Neuronal stem cell (in vitro differentiated cells): ENCODE measurements at regions not wholly inside any gene's neighbourhood (a gene's known extent, or its start where the extent isn't known, plus 50 kb on each side); places are given as distances from the start of the nearest gene placed in this dataset.

ENCODE experiments used
- DNase-seq: peaks from one replicate; pipeline ENCODE4 v3.0.0-alpha.2; 2013; ENCODE audit warnings: low spot score
- H2AFZ ChIP-seq: one replicate; pipeline ENCODE4 v1.6.1; 2013; ENCODE audit warnings: mild to moderate bottlenecking, low read length, inconsistent platforms
- H2AK5ac ChIP-seq: 2 replicates; pipeline ENCODE4 v1.6.1; 2013; ENCODE audit warnings: low read depth, mild to moderate bottlenecking, inconsistent platforms, low read length, moderate library complexity, mixed read lengths
- H2BK120ac ChIP-seq: 2 replicates; pipeline ENCODE4 v1.6.1; 2013; ENCODE audit warnings: low read depth, mild to moderate bottlenecking, inconsistent platforms, low read length, moderate library complexity, mixed read lengths
- H2BK12ac ChIP-seq: one replicate; pipeline ENCODE4 v1.6.1; 2013; ENCODE audit warnings: low read length, inconsistent platforms
- H2BK15ac ChIP-seq: 2 replicates; pipeline ENCODE4 v1.6.1; 2013; ENCODE audit warnings: mild to moderate bottlenecking, low read length, inconsistent platforms, mixed read lengths
- H2BK5ac ChIP-seq: one replicate; pipeline ENCODE4 v1.6.1; 2013; ENCODE audit warnings: inconsistent platforms, mild to moderate bottlenecking, low read length, moderate library complexity
- H3K14ac ChIP-seq: one replicate; pipeline ENCODE4 v1.6.1; 2013; ENCODE audit warnings: low read length, inconsistent platforms
- H3K18ac ChIP-seq: 2 replicates; pipeline ENCODE4 v1.6.1; 2013; ENCODE audit warnings: low read length, inconsistent platforms
- H3K23ac ChIP-seq: 2 replicates; pipeline ENCODE4 v1.6.1; 2013; ENCODE audit warnings: low read depth, mild to moderate bottlenecking, mixed read lengths, low read length, inconsistent platforms; ENCODE audit not compliant: poor library complexity
- H3K27ac ChIP-seq: replicated peaks from 3 replicates; pipeline ENCODE4 v1.5.1; 2013; ENCODE audit warnings: low read length, inconsistent platforms
- H3K27me3 ChIP-seq, 3 experiments: 2 replicates each; pipeline ENCODE4 v1.6.1; 2013; ENCODE audit warnings: low read length in 3 of 3, mild to moderate bottlenecking in 2 of 3, inconsistent platforms in 1 of 3, low read depth in 1 of 3, mixed read lengths in 1 of 3, moderate library complexity in 1 of 3; ENCODE audit not compliant: control insufficient read depth in 3 of 3, insufficient read depth in 3 of 3
- H3K36me3 ChIP-seq, 2 donors: replicated peaks in 1 of 2; 2 replicates each; pipeline ENCODE4 v1.6.1; 2013; ENCODE audit warnings: low read length in 2 of 2; ENCODE audit not compliant: control insufficient read depth in 2 of 2, insufficient read depth in 2 of 2
- H3K4ac ChIP-seq: 2 replicates; pipeline ENCODE4 v1.6.1; 2013; ENCODE audit warnings: inconsistent platforms, mild to moderate bottlenecking, low read length, moderate library complexity
- H3K4me1 ChIP-seq, 2 donors: 1 replicate in 1 of 2; 2 replicates in 1 of 2; pipeline ENCODE4 v1.6.1; 2013; ENCODE audit warnings: low read length in 2 of 2, low read depth in 1 of 2; ENCODE audit not compliant: control insufficient read depth in 2 of 2, insufficient read depth in 1 of 2
- H3K4me2 ChIP-seq: one replicate; pipeline ENCODE4 v1.6.1; 2013; ENCODE audit warnings: mild to moderate bottlenecking, low read length, inconsistent platforms; ENCODE audit not compliant: insufficient read depth, poor library complexity, severe bottlenecking
- H3K4me3 ChIP-seq, 2 donors: 2 replicates each; pipeline ENCODE4 v1.5.1; 2013; ENCODE audit warnings: low read length in 2 of 2, mild to moderate bottlenecking in 2 of 2, inconsistent platforms in 1 of 2, moderate library complexity in 1 of 2
- H3K79me1 ChIP-seq: one replicate; pipeline ENCODE4 v1.6.1; 2013; ENCODE audit warnings: low read depth, mild to moderate bottlenecking, inconsistent platforms, low read length, moderate library complexity
- H3K9ac ChIP-seq: one replicate; pipeline ENCODE4 v1.6.1; 2013; ENCODE audit warnings: mild to moderate bottlenecking, low read depth, low read length, inconsistent platforms; ENCODE audit not compliant: poor library complexity
- H3K9me3 ChIP-seq, 2 donors: replicated peaks in 1 of 2; 2 replicates each; pipeline versions ENCODE3 to v1.6.1; 2013; ENCODE audit warnings: low read length in 2 of 2, mild to moderate bottlenecking in 2 of 2, inconsistent platforms in 1 of 2, low read depth in 1 of 2, mixed read lengths in 1 of 2, moderate library complexity in 1 of 2; ENCODE audit not compliant: control insufficient read depth in 2 of 2, insufficient read depth in 1 of 2
- H4K8ac ChIP-seq: one replicate; pipeline ENCODE4 v1.6.1; 2013; ENCODE audit warnings: low read depth, mild to moderate bottlenecking, inconsistent platforms, low read length, moderate library complexity
- H4K91ac ChIP-seq: one replicate; pipeline ENCODE4 v1.6.1; 2013; ENCODE audit warnings: low read length, low read depth, mild to moderate bottlenecking, inconsistent platforms; ENCODE audit not compliant: poor library complexity
- WGBS, 2 donors: extraction: QIAGEN DNeasy Blood & Tissue Kit; methylation state at CpG; one replicate each; pipeline ENCODE4 v1.1.7; 2013; ENCODE audit warnings: missing lambda C conversion rate in 2 of 2, mixed read lengths in 1 of 2; ENCODE audit not compliant: insufficient read length in 2 of 2, insufficient replicate concordance in 1 of 2; ENCODE audit errors: extremely low coverage in 2 of 2; 5-methylcytosine and 5-hydroxymethylcytosine counted together

DNA sequence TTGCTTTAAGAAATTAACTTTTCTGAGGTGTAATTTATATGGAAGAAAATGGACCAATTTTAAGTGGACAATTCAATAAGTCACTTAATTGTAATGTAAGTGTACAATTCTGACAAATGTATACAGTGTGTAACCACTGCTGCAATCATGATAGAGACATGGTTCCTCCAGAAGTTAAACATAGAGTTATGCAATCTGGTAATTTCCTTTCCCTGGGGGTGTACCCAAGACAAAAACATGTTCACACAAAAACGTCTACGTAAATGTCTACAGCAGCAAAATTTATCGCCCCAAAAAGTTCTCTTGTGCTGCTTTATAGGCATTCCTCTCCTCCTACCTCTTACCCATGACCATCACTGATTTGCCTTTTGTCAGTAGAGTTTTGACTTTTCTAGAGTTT, 141.5 kb downstream of the AQP4 start:
- WGBS, 2 donors: no CpG with 5 or more reads among the region's 3 CpGs

GRCh38 chr18:26722565-26722931, 143.0 kb downstream of the AQP4 start:
- Histone ChIP-seq H4K91ac (no peak overlapping the region), H3K4ac (no peak overlapping the region), H3K27ac (no peak overlapping the region), H3K9me3 (peaks cover 0 to 4% of the 10 kb centered on the region in 2 donors), H3K9ac (no peak overlapping the region), H3K36me3 (no peaks in the 10 kb centered on the region), H2AK5ac (no peak overlapping the region), H2BK15ac (no peak overlapping the region), H2BK12ac (no peak overlapping the region), H3K23ac (no peak overlapping the region), H2BK5ac (no peak overlapping the region), H3K4me2 (no peak overlapping the region), H3K4me1 (peaks cover 0 to 12% of the 10 kb centered on the region in 2 donors), H3K4me3 (no peak overlapping the region), H2AFZ (no peak overlapping the region), H2BK120ac (no peak overlapping the region), H3K79me1 (no peaks in the 10 kb centered on the region), H4K8ac (no peak overlapping the region), H3K18ac (no peak overlapping the region), H3K14ac (no peak overlapping the region), H3K27me3 (peaks cover 0 to 2% (median 0%) of the 10 kb centered on the region in 3 experiments)
- no CpG with 5 or more reads among the region's 2 CpGs for WGBS, 2 donors
- no peak for DNase-seq

More for the DNA sequence above, 141.5 kb downstream of the AQP4 start:
- Histone ChIP-seq H4K91ac (no peak overlapping the region), H3K18ac (no peak overlapping the region), H3K4me3 (no peak overlapping the region), H3K14ac (no peak overlapping the region), H3K27me3 (peaks cover 0 to 5% (median 0%) of the 10 kb centered on the region in 3 experiments), H3K9ac (no peak overlapping the region), H3K36me3 (no peaks in the 10 kb centered on the region), H2BK15ac (no peak overlapping the region), H2BK5ac (no peak overlapping the region), H3K4me2 (no peak overlapping the region), H4K8ac (no peak overlapping the region), H3K79me1 (no peaks in the 10 kb centered on the region), H2AK5ac (no peak overlapping the region), H3K23ac (no peak overlapping the region), H3K4me1 (peaks cover 2 to 14% of the 10 kb centered on the region in 2 donors), H2AFZ (no peak overlapping the region), H3K4ac (no peak overlapping the region), H2BK120ac (no peak overlapping the region), H3K27ac (no peak overlapping the region), H2BK12ac (no peak overlapping the region), H3K9me3 (peaks cover 0 to 4% of the 10 kb centered on the region in 2 donors)
- DNase-seq: no peak

DNA sequence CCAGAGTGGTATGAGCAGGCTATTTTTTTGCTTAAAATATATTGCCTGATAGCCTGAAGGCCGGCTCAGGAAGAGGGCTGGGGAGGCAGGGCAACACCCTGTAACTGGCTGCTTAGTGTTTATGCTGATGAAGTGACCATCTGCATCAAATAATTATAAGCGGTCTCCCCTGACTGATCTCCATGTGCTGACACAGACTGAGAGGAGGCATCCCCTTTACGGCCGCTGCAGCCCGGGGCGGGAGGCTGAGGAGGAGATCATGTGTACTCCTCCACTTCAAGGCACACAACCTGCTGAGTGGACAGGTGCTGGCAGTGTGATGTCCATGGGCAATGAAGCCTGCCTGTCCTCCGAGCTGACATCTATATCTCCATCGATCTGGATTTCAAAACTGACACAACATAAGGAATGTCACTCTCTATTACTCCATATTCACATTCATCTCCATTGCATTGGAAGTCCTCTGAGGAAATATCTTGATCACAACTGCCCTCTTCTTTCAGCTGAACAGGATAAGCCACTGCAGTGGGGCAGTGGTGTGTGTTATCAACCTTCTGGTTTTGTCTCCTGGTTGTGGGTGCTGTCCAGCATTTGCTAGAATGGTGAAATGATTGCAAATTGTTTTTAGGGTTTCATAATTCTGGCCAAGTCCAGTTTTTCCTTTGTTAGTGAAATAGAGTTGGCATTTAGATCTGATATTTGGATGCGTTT, 143.5 kb downstream of the AQP4 start:
- H3K9ac ChIP-seq: no peak overlapping the region
- H3K18ac ChIP-seq: no peak overlapping the region
- H2BK120ac ChIP-seq: no peak overlapping the region
- H4K8ac ChIP-seq: no peak overlapping the region
- H3K23ac ChIP-seq: no peak overlapping the region
- H3K36me3 ChIP-seq: no peaks in the 10 kb centered on the region
- no peak overlapping the region for H2BK15ac ChIP-seq
- H2AK5ac ChIP-seq: no peak overlapping the region
- no peak overlapping the region for H4K91ac ChIP-seq
- H3K4me2 ChIP-seq: no peak overlapping the region
- H3K4ac ChIP-seq: no peak overlapping the region
- no peak overlapping the region for H3K14ac ChIP-seq
- DNase-seq: no peak
- WGBS, 2 donors: no CpG with 5 or more reads among the region's 9 CpGs
- no peak overlapping the region for H3K4me3 ChIP-seq
- peaks cover 0 to 2% (median 0%) of the 10 kb centered on the region in 3 experiments for H3K27me3 ChIP-seq
- H2AFZ ChIP-seq: no peak overlapping the region
- no peak overlapping the region for H2BK12ac ChIP-seq
- no peak overlapping the region for H3K27ac ChIP-seq
- H3K4me1 ChIP-seq: peaks cover 0 to 12% of the 10 kb centered on the region in 2 donors
- no peaks in the 10 kb centered on the region for H3K79me1 ChIP-seq
- no peak overlapping the region for H2BK5ac ChIP-seq
- H3K9me3 ChIP-seq: peaks cover 0 to 4% of the 10 kb centered on the region in 2 donors

DNA sequence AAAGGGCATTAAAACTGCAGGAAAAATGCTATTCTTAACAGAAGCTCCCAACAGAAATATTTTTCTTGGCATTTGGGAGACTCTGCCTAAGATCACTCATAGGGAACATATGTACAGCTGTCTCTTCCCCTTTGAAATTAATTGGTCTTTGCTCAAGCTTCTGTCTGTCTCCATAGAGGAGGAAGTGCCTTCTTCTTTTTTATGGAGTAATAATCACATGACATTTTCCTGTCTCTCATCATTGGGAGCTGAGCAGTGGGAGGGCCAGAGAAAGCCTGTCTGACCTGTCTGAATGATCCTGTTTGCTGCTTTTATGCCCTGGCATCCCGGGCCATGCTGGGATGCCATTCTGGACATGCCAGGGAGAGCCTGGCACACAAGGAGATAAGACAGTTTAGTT, 145.6 kb downstream of the AQP4 start:
- Histone ChIP-seq H3K18ac (no peak overlapping the region), H3K4ac (no peak overlapping the region)

More for the DNA sequence above, 145.6 kb downstream of the AQP4 start:
- H3K23ac ChIP-seq: no peak overlapping the region
- H3K27me3 ChIP-seq: no peaks in the 10 kb centered on the region
- H3K36me3 ChIP-seq: no peaks in the 10 kb centered on the region
- H4K91ac ChIP-seq: no peak overlapping the region
- H2BK12ac ChIP-seq: no peak overlapping the region
- H4K8ac ChIP-seq: no peak overlapping the region
- no peak overlapping the region for H2BK120ac ChIP-seq
- H2BK5ac ChIP-seq: no peak overlapping the region
- H2AK5ac ChIP-seq: no peak overlapping the region
- H3K9me3 ChIP-seq: peaks cover 0 to 4% of the 10 kb centered on the region in 2 donors
- H3K27ac ChIP-seq: no peak overlapping the region
- H3K4me3 ChIP-seq: no peak overlapping the region
- H3K79me1 ChIP-seq: no peaks in the 10 kb centered on the region
- H3K4me1 ChIP-seq: peaks cover 0 to 12% of the 10 kb centered on the region in 2 donors
- WGBS, 2 donors: no CpG with 5 or more reads among the region's 1 CpG
- H3K9ac ChIP-seq: no peak overlapping the region
- no peak overlapping the region for H3K14ac ChIP-seq
- H2AFZ ChIP-seq: peak overlapping the region; percentile 21
- no peak overlapping the region for H2BK15ac ChIP-seq
- no peak for DNase-seq
- H3K4me2 ChIP-seq: no peak overlapping the region
